HT1080 (cell line): ENCODE measurements at regions not wholly inside any gene's neighbourhood (a gene's known extent, or its start where the extent isn't known, plus 50 kb on each side); places are given as distances from the start of the nearest gene placed in this dataset.

ENCODE experiments used
- DNase-seq: peaks from one replicate; pipeline ENCODE4 v3.0.0-alpha.2; 2015; ENCODE audit warnings: low read depth

DNA sequence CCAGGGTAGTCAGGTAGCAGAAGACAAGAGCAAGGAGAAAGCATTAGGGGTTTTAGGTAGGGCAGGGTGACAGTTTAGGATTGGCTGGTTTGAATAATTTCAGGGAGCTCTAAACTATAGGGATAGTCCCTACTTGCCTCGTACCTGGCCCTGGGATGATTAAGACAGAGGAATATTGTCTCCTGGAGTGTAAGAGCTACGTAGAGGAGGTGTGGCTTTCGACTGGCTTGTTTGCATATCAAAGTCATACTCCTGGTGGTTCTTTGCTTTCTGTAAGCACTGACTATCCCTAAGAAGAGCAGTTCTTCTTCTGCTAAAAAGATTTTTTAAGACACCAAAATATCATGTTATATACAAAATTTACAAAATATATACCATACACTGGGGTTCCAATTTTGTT, 1867.4 kb downstream of the SUCLG1 start:
- DNase-seq = no peak

DNA sequence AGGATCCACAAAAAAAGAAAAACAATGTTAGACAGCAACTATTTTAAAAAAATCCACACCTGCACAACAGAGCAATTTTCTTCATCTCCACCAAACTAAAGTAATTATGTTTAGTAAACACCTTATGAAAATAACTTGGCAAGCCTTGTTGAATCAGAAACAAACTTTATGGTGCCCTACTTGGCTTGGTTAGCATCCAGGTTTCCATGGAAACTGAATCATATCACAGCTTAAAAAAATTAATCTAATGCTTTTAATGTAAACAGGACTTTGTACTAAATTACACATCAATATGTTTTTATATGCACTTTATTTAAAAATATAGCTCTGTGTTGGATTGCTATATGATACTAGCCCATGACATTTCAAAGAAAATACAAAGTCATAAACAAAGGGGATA, 1882.4 kb downstream of the SUCLG1 start:
- no peak for DNase-seq

DNA sequence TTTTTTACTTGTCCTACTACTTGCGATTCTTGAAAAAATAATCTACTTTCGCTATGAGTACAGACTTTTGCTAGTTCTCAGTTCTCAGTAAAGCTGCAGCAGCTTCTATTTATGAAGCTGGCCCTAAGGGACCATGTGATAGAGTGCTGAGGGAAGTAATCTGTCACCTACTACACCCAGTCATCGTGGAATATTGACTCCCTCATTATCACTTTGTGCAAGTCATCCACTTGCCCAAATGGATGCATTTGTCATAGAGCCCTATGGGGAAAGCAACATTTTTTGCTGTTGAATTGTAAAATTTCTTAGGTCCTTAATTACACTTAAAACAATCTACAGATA, 1919.8 kb downstream of the SUCLG1 start:
- DNase-seq = no peak

DNA sequence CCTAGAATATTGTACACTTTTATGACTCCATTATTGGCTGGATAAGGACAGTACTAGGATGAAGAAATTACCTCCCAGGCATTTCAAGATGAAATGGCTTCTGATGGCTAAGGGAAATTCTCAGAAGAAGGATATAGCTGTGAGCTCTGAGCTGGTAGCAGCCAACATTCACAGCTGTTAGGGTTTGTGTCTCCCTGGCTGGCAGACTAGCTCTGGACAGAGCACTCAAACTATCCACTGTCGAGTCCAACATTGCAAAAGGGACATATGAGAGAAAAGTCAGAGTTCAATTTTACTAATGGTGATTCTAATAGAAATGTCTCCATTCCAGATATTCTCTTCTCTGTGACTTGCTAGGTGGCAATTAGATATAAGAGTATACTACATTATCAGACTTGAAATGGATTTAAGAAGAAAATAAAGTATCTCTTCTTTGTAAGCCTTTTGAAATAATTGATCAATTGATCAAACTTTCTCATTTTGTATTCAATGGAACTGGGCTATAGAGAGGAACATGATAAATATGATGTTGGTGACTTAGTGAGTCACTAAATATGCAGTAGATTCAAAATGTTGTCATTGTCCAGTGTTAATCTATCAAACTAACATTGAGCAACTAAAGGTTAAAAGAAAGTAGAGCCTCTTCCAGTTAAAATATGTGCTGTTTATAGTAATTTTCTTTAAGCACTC, 1920.3 kb downstream of the SUCLG1 start:
- no peak for DNase-seq

DNA sequence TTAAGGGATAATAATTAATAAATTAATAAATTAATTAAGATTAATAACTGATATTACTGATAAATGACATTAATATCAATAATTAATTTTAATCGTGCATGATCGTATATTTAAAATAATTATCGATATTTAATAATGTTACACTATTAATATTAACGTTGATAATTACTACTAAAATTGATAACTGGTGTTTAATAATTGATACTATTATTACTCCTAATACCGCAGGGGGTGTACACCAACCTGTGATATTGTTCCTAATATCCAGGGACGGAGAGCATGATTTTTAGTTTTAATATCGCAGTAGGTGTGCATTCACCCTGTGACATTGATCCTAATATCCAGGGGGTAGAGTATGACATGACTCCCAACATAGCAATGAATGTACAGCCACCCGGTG, 1930.8 kb downstream of the SUCLG1 start:
- DNase-seq = no peak

DNA sequence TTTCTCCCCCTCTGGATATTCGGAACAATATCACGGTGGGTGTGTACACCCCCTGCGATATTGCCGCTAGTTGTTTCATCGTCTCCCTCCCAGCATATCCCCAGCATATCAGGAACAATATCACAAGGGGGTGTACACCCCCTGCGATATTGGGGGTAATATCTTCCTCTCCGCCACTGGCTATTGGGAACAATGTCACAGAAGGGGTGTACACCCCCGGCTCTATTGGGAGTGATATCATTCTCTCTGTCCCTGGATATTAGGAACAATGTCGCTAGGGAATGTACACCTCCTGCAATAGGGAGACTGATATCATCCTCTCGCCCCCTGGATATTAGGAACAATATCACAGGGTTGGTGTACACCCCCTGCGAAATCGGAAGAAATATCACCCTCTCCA, 1932.0 kb downstream of the SUCLG1 start:
- DNase-seq = no peak

DNA sequence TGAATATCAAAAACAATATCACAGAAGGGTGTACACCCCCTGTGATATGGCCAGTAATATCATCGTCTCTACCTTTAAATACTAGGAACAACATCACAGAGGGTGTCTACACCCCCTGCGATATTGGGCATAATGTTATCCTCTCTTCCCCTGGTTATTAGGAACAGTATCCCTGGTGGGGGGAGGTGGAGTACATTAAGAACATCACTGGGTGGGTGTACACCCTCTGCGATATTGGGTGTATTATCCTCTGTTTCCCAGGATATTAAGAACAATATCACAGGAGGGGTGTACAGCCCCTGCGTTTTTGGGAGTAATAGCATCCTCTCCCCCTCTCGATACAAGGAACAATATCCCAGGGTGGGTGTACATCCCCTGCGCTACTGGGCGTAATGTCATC, 1932.8 kb downstream of the SUCLG1 start:
- DNase-seq = no peak

DNA sequence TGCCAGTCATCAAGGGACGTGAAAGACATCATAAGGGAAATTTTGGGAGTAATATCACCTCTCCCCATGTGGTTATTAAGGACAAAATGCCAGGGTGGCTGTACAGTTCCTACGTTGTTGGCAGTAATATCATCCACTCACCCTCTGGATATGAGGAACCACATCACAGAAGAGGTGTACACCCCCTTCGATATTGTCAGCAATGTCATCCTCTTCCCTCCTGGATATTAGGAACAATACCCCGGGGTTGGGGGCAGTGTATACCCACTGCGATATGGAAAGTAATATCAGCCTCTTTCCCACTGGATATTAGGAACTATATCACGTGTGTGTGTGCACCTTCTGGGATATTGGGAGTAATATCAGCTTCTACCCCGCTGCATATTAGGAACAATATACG, 1933.3 kb downstream of the SUCLG1 start:
- no peak for DNase-seq

DNA sequence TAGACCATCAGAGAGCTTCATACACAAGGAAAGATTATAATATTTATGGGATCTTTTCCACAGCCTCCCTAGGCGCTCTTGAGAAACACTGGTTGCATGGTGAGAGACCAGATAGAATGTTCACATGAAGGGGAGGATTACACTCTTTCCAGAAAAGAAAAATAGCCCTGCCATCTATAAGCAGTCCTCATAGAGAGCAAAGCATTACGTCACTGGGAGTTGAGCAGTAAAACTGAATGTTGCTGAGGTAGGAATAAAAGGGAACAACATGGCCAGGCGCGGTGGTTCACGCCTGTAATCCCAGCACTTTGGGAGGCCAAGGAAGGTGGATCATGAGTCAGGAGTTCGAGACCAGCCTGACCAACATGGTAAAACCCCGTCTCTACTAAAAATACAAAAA, 1934.3 kb downstream of the SUCLG1 start:
- DNase-seq = no peak

DNA sequence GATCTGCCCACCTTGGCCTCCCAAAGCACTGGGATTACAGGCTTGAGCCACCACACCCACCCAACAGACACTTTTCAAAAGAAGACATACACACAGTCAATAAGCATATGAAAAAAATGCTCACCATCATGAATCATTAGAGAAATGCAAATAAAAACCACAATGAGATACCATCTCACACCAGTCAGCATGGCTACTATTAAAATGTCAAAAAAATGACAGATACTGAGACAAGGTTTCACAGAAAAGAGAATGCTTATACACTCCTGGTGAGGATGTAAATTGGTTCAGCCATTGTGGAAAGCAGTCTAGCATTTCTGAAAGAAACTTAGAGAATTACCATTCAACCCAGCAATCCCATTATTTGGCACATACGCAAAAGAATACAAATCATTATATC, 1947.2 kb downstream of the SUCLG1 start:
- no peak for DNase-seq

DNA sequence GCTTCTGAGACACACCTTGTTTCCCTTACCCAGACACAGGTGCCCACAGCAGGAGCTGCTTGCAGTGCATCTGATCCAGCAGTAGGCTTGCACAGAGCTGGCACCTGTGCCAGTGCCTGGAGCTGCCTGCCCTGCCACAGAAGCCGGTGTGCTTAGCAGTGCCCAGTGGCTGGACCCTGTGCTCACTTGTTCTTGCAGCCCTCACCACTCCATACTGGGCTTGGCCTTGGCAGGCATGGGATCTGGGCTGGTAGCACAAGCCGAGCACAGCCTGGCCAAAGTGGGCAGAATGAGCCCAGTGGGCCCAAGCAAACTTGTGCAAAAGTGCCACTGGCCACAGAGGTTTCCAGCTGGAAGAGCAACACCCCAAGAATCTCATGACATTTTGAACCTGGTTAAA, 1950.4 kb downstream of the SUCLG1 start:
- DNase-seq = no peak

DNA sequence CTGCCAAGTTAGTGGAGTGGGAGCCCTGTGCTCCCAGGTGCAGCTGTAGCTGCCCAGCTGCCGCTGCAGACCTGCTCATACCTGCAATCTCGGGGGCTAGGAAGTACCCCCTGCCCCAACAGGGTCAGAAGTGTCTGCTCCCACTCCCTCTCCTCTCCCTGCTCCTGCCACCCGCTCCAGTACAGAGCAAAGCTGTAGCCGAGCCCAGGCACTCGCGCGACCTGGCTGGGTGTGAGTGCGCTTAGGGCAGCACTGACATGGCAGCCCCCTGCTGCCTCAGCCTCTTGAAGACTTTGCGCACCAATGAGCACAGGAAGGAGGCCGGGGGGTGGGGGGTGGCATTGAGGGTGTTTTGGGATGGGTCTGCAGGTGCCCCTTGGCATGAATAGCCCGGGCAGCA, 1951.4 kb downstream of the SUCLG1 start:
- no peak for DNase-seq

DNA sequence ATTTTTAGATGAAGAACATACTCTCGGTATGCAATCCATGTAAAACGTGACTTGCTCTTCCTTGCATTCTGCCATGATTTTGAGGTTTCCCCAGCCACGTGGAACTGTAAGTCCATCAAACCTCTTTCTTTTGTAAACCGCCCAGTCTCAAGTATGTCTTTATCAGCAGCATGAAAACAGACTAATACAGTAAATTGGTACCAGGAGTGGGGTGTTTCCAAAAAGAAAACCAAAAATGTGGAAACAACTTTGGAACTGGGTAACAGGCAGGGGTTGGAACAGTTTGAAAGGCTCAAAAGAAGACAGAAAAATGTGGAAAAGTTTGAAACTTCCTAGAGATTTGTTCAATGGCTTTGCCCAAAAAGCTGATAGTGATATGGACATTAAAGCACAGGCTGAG, 1957.9 kb downstream of the SUCLG1 start:
- DNase-seq = no peak

DNA sequence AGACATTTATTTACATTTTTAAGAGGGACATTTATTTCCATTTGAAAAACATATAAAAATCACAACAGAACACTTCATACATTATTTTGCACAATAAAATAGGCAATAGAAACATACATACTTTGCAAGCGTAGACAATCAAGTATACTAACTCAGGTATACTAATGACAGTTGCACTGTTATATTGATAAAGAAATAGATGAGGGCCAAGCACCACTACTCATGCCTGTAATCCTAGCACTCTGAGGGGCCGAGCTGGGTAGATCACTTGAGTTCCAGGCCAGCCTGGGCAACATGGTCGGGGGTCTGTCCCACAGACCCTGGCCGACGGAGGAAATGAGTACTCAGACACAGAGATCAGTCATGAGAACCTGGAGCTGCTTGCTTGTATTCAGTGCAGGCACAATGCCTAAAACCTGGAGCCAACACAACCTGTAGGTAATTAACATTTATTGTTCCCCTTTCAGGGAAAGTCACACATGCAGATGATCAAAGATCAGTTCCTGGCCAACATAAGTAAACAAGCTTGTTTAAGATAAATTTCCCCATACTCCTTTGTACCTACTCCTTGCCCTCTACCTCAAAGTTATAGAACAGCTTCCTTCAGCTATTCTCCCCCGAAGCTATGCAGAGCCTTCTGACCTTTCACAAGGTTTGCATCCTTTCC, 1960.2 kb downstream of the SUCLG1 start:
- no peak for DNase-seq

DNA sequence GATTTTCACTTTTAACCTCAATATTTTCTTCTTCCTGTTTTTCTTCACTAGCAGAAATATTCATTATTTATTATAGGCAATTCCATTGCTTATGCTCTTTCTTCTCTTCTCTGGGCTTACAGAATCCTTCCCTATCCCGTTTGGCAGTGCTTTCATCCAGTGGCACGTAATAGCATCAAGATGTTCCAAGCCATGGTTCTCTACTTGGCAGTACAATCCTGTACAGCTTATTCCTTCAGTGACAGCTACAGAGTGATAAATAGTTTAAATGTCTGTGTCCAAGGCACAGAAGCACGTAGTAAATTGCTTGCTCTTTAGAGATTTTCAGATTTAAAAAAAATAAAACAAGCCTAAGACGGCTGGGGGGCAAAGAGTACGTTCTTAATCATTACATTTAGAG, 1964.3 kb downstream of the SUCLG1 start:
- no peak for DNase-seq

DNA sequence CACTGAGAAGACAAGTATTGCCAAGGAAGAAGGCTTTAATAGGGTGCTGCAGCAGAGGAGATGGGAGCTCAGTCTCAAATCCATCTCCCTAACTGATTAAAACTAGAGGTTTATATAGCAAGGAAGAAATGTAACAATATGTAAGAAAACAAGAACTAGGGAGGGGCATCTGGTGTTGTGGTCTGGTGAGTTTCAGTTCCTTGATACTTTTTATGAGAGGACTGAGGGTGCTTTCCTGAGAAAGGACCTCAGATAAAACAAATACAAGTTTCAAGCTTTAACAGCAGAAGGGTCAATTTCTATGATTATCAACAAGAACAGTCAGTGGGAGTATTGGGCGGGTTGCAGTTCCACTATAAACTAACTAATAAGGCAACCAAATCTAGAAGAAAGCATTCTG, 1967.5 kb downstream of the SUCLG1 start:
- no peak for DNase-seq

DNA sequence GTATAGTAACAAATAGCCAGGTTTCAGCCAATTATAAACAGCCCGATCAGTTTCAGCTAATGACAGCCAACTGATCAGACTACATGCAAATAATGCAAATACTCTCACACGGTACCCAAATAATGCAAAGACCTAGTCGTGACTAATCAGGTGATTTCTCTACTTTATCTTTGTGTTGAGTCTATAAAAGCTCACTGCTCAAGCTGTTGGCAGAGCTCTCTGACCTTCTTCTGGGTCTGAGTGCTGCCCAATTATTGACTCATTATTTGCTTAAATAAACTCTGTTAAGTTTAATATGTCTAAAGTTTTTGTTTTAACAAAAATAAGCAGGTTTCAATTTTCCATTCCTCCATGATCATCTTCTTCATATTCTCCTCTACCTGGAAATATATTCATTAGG, 1971.7 kb downstream of the SUCLG1 start:
- no peak for DNase-seq

DNA sequence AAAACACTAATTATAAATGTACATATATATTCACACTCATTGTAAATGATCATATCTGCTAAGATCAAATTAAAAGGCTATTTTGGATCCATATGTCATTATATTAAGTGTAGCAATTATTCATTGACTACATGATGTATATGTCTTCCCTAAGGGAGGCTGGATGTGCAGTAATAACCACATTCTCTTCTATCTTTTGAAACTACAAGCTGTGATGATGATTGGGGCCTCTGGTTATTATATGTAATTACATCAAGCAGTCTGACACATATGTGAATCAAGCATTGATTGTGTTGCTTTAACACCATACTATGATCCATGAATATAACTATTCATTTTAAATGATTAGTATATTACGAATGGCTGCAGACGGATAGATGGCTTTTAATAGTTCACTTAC, 1973.4 kb downstream of the SUCLG1 start:
- no peak for DNase-seq

DNA sequence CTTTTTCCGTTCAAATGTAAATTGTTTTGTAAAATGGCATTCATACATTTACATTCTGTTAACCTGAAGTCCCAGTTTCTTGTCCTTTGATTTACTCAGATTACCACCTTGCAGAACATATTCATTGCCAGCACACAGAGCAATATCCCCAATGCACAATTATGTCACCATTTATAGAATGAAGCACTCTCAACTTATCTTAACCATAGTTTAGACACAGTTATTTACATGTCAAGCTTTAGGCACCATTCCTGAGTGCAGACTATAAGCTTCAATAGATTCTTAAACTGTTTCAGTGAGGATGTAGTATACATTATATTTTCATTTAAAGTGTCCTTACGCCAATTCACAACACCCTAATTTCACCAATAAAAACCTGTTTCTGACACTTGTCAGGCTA, 1977.9 kb downstream of the SUCLG1 start:
- DNase-seq = no peak

DNA sequence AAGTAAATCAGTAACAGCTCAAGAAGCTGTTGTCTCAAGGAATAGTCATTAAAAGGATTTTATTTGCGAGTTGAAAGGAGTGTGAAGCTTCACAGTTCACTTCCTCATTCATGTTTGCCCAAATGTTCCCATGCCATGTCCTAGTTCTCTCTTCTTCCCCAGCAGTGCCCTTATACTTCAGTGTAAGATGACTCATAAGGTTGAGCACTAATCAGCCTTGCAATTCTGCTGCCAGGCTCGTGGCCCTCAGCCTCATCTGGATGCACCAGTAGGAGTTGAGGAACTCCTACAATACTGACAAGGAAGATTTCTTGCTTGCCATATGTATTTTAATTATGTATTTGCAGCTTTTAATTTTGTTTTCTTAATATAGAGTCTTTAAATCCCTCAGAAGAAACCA, 1980.4 kb downstream of the SUCLG1 start:
- no peak for DNase-seq

DNA sequence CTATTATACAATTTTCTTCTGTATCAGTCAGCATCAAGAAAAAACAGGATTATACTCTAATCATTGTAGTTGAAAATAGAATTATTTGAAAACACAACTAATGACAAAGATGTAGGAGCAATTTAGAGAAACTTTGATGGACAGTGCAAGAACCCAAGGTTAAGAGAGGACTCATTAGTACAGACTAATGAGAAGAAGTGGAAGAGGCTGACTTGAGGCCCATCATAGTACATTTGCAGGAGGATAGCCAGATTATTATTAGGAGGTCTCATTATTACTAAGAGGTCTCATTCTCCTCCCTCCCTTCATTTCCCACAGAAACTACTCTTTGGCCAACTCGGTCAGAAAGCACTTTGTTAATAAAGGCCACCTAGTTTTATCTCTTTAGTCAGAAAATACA, 1983.0 kb downstream of the SUCLG1 start:
- DNase-seq = no peak

DNA sequence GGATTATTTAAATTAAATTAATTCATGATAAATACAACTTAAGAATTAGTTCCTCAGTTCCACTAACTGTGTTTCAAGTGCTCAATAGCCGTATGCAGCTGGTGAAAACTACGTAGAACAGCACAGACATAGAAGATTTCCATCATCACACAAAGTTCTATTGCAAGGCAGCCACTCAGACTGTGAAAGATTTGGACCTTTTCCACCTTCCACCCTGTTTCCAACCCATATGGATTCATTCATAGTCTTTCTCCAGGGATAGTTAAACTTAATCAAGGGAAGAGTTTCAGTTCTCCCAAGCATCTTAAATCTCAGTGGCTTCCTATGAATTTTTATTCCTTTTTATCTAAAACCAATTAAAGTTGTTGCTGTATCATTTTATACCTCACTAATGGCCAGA, 2030.8 kb downstream of the SUCLG1 start:
- DNase-seq = no peak

DNA sequence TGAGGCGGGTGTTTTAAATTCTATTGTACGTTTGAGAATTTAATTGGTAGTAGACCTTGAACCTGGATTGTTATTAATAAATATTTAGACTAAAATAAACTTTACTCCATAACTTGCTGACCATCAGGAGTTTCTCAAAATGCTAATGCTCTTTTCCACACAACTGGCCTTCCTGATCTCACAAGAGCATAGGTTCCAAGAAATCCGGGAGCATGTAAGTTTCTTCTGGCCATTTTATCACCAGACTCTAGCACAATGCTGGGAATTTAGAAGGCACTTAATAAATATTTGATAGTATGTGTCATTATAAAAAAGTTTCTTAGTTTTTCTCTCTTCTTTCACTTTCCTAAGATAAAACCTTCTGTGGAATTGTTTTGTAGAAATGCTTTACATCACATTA, 2047.1 kb downstream of the SUCLG1 start:
- DNase-seq = no peak

DNA sequence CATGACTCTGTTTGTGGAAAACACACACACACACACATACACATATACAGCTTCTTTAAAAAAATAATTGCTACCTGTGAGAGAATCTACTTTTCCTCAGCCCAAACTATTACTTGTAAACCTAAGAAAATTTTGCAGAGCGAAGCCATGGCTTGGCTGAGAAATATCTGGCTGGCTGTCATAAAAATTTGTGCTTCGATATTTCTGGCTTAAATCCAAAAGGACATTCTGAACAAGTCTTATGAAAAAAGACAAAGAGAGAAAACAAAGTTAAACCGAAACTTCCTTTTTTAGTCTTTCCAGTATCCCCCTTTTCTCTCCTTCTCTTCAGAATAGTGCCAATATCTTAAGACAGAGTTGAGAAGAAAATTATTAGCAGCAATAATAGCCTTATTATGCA, 2048.0 kb downstream of the SUCLG1 start:
- DNase-seq = no peak
